Activated T-helper 1 cell treated with Interleukin-2 at 50 U/mL for 16 hours (primary cell): ENCODE measurements at regions not wholly inside any gene's neighbourhood (a gene's known extent, or its start where the extent isn't known, plus 50 kb on each side); places are given as distances from the start of the nearest gene placed in this dataset.
"Not testable (repeated sequence)": the region's sequence is repeated elsewhere in the genome, so short reads cannot be mapped to it uniquely, and the experiment has no call there.

Experiments
- DNase-seq: peaks from one replicate; pipeline ENCODE4 v3.0.0-alpha.2; 2020; ENCODE audit warnings: low read depth

DNA sequence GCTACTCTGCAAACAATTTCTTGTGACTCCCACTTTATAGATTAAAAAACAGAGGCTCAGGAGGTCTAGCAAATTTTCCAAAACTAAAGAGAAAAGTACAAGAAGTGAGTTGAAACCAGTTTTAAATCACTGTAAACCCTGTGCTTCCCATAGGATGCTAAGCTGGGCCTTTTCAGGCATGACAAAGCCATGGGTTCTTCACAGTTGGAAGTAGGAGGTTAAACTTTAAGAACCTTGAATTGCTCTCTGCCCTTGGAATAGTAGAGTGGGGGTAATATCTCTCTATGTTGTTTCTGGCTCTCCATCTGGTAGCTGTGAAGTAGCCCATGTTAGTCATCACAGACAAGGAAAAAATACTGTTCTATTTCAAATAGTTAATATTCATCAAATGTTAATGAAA lies 193.6 kb upstream of the SATB1 start:
- no peak for DNase-seq

DNA sequence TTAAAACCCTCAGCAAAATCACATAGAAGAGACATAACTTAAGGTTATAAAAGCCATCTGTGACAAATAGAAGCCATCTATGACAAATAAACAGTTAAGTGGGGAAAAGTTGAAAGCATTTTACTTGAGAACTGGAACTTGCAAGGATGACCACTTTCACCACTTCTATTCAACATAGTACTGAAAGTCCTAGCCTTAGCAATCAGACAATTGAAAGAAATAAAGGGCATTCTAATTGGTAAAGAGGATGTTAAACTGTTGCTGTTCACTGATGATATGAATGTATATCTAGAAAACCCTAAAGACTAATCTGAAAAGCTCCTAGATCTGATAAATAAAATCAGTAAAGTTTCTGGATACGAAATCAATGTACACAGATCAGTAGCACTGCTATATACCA lies 186.9 kb upstream of the SATB1 start:
- no peak for DNase-seq

DNA sequence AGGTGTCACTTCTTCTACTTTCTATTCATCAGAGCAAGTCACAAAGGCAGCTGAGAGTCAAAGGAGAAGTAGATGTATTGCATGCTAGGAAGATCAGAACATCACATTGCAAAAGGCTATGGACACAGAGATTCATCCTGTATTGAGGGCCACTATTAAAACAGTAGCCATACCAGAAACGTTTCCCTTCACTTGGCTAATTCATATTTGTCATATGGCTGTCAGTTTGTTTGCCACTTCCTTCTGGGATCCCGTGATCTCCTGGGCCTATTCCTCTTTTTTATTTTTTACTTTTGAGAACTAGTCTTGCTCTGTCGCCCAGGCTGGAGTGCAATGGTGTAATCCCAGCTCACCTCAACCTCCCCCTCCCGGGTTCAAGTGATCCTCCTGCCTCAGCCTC lies 184.0 kb upstream of the SATB1 start:
- DNase-seq: no peak

DNA sequence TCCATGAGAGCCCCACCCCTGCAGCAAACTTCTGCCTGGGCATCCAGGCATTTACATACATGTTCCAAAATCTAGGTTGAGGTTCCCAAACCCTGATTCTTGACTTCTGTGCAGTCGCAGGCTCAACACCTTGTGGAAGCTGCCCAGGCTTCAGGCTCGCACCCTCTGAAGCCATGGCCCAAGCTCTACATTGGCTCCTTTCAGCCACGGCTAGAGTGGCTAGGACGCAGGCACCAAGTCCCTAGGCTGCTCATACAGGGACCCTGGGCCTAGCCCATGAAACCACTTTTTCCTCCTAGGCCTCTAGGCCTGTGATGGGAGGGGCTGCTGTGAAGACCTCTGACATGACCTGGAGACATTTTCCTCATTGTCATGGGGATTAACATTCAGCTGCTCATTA lies 172.8 kb upstream of the SATB1 start:
- DNase-seq: no peak

DNA sequence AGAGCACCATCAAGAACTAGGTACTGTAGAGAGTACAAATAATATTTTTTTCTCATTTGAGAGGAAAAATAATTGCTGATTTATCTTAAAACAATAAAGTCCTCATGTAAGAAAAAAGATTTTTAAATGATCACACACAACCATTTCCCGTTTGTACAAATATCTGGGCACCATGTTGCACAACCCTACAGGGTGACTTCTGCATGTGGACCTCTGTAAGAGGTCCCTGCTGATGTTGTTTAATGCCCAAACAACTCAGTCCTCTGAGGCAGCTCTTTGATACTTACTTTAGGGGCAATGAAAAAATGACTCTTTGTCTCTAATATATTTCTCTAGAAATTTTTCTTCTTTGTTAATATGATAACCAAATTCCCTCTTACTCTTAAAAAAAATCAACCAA lies 168.1 kb upstream of the SATB1 start:
- no peak for DNase-seq

DNA sequence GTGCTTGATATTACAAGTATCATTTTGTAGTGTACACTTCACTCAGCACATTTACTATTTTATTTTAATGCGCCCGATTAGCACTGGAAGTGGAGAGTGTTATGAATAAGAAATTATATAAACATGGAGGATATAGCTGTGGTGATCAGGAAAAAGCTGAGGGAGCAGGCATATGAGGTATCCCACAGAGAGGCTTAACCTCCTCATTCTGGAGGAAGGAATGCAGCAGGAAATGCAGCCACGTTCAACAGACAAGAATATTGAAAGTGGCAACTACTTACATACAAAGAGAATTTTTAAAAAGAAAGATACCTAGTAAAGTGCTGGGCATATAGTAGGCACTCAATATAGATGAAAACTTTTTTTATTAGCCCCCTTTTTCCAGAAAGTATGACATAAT lies 166.0 kb upstream of the SATB1 start:
- DNase-seq: no peak

DNA sequence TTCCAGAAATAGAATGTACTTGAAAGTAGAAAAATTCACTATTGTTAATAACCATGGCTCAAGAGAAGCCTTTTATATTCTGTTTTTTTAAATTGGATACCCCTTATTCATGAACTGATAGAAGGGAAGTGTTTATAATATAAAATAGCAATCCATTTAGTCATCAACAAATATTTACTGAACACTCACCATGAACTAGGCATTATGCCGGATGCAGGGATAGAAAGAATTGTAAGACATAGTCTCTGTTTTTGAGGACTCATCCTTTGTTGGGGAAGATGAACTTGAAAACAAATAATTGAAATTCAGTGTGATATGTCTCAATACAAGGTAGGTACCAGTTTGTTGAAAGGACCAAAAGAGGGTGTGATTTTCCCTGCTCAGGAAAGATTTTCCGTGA lies 160.9 kb upstream of the SATB1 start:
- no peak for DNase-seq

DNA sequence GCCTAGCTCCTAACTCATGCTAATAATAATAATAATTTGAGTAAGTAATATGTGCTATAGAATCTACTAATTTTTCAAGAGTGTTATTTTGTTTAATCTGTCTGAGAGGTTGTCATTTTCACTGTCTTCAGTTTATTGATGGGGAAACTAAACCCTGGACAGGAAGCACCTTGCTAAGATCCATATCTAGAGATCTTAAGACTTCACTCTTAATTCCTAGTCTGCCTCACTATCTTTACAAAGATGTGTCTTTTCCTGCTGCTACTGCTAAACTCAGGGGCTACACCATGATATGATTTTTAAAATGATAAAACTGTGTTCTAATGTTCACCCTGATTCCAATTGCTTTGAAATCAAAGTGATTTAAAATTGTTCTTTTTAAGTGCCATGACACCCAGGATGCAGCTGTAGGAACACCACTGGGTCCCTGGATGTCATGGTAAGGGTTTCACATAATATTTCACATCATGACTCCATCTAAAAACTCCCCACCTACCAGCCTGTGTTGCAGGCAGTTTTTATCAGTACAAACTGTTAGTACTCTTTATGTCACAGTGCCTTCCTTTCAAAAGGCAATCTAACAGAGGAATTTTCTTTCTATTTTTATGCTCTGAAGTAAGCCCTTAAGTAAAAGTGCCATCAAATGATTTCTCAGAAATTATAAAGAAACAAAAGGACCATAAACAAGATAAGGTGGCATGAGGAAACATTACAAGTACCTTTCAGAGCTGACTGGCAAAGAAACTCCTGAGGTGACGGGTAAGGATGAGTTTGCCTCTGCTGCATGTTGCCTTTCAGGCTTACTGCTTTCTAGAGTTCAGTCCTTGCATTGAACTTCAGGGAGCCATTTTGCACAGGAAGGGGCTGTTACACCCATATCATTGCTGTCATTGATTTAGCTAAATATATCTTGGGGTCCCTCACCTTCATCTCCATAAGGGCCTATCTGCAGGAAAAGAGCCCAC lies 160.1 kb upstream of the SATB1 start:
- DNase-seq: no peak

DNA sequence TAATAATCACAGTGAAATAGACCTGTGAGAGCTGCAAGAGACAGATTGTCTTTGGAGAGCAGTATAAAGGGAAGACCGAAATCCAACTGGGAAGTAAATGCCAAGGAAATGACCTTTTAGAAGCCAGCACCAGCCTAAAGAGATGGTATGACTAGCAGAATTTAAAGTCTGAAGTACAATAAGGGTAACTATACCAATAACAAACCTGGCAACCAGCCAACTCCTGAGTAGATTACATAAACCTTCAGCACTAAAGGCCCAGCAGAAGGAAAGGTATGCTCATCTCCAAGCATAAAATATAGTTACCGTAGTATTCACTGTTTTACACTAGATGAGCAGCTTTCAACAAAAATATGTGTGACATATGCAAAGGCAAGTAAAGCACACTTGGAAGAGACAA lies 155.1 kb upstream of the SATB1 start:
- DNase-seq: no peak

DNA sequence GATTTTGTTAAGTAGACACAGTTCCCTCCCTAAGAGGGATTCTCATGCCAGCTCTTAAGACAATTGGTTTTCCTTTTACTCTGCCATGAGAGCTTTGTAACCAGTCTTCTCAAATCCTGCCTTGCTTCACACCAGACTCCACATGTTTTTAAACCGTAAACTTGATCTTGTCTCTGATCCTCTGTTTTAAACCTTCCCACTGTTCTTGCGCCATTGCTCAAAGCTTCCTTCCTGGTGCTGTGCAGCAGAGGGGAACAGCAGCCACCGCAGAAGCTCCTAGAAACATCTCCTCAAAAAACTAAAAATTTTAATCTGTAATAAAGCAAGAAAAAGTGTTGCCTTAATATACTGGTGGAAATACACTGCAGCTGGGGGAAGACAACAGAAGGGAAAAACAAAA lies 154.5 kb upstream of the SATB1 start:
- no peak for DNase-seq

DNA sequence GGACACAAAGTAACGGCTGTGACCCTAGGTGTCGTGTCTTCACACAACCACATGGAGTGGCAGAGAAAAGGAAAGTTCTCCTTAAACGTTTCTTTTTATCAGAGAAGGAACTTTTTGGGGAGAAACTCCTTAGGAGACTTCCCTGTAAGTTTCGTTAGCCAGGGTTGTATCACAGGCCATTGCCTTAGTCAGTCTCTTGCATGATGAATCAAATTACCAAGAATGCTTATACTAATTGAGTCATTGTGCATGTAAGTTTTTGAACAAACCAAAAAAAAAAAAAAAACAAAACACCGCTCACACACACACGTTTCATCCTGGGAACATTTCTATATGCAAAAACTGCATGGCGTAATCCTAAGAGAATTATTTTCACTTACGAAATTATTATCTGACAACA lies 150.4 kb upstream of the SATB1 start:
- no peak for DNase-seq

DNA sequence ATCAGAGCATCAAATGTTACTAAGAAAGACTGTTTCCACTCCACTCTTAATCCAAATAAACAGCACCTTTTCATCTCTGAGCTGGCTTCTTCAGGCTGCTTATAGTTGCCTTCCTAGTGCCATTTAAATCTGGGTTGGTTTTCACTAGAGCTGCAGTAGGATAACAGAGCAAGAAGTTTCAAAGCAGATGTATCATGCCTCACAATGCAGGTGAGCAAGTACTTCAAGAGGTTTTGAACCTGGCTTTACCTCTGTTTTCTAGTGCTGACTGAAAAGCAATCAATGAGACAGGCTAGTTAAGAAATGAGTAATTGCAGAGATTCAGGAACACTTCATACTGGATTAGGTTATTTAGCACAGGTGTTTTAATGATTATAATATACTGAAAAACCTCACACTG lies 147.7 kb upstream of the SATB1 start:
- DNase-seq: no peak

DNA sequence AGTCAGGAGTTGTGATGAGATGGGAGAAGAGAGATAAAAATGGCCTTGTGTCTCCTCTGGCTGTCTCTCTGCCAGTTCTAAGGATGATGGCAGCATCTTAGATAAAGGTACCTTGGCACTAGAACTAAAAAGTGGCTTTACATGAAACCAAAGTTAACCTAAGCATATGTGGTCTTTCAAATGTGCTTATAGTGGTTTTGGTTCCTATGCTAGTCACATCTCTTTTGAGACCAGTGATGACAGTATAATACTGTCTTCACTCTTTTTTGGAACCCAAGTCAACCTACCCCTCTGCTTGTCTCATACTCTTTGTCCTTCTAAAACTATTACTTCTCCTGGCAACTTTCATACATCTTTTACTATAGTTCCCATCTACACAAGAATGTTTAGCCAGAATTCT lies 142.2 kb upstream of the SATB1 start:
- DNase-seq: no peak

DNA sequence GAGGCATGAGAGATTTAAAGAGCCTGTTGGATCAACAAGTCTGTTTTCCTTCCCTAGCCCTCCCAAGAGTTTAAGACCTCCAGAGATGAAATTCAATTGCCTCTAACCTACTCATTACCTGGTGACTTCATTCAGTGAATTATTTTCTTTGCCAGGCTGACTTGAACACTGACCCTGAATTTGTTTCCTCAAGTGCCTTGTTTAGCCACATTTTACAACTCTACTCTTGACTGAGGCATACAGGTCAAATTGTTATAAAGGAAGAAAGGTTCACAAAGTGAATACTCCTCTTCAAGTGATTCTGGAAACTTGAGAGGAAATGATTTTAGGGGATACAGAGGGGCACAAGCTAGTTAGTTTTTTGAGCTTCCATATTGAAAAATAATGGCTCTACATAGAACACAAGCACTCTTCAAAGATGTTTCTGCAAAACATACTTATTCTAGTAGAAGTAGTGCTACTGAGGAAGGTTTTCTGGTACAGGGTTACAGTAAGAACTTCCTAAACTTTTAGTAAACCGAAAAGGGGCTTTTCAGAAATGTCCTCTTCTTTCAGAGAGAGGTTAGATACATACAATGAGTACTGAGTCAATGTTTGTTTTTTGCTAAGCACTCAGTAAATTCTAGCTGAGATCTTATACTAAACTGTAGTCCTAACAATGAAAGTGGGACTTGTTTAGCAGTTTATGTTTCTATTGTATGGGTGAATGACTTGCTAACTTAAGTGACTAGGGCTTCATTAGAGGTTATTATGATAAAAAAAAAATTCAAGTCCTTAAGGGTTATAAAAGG lies 137.4 kb upstream of the SATB1 start:
- no peak for DNase-seq

DNA sequence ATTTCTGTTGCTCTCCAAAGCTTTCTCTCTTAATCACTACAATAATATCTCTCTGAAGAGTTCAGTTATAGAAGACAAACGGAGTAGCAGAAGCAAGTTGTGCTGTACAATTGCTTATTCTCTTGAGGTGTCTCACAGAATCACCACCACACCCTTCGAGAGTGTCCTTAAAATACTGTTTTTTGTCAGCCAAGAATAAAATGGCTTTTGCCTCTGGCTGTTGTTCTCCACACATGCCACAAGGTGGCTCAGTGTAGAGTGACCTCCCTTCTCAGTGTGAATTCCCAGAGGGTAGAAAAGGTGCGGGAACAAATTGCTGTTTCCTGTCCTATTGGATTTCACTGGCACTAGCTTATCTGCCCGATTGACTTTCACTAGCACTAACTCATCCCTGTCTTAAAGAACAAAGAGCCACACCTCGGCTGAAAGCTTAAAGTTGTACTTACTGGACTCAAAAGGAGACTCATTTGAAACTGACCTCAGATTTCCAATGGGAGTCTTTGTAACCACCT lies 134.2 kb upstream of the SATB1 start:
- peak; percentile 1 for DNase-seq

DNA sequence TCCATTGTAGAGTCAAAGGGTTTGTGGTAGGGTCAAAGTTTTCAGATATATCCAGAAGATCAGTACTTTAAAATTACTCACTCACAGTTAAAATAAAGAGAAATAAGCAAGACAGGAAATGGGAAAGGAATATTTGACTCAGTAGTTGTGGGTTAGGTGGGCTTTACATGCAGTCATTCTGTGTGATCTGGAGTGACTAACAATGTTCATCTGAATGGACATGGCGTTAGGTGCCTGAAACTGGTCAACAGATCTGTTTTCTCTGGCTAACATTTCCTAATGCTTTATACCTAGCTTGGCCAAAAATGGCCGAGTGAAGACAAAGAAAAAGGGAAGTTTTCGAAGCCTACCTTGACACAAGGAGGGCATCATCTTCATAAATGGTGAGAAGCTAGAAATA lies 133.4 kb upstream of the SATB1 start:
- no peak for DNase-seq

DNA sequence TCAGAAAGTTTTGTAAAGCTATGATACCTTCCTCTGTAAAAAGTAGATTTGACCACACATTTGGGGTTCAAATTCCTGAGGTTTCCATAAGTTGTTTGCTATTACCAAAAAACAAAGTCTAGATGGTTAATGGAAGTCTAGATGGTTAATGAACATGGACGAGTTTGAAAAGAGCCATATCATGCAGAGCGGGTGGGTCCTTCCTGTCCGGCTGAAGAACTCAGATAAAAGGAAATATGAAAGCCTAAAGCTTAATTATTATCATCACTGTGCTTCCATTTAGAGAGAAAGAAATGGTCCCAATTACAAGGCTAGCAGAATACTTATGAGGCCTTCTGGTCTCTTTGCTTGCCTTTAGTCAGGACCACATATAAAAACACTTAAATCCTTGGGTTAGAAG lies 132.1 kb upstream of the SATB1 start:
- DNase-seq: no peak

DNA sequence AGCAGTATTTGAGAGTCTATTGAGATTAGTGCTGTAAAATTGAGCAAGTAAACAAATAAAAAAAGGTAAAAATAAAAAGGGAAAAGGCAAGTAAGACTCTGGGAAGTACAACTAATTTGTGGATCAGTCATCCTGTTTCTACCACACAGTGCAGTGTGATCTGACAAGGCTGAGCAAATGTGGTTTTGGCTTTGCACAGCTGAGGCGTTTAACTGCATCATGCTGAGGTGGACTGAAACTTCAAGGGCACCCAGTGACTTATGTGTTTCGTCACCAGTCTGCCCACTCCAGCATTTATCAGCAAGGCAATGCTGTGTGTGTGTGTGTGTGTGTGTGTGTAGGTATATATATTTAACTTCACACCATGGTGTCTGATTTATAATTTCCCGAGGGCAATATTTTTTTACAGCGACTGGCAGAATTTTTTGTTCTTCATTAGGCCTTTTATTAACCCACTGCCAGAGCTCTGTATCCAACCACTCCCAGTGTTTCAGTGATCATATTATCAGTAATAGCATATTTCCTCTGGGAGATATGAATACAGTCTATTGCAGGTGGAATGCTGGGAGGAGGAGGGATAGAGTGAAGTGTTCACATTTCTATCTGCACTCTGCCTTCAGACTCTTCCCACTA lies 131.5 kb upstream of the SATB1 start:
- DNase-seq: no peak

DNA sequence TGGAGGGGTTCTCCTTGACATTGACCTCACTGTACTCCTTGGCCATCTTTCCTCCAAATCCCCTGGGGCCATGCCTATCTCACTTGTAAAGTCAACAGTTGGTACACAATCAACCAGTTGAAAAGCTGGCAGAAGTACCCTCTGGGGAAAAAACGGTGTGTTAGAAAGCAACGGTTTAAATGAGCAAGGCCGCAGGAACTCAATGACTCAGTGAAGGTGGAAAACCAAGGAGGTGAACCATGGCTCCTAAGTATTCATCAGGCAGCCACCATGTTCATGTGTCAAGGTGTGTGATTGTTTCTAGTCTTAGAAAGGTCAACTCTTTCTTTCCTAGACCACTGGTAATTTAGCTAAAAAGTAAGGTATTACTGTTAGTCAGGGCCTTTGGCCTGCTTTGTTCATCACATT lies 130.9 kb upstream of the SATB1 start:
- no peak for DNase-seq

DNA sequence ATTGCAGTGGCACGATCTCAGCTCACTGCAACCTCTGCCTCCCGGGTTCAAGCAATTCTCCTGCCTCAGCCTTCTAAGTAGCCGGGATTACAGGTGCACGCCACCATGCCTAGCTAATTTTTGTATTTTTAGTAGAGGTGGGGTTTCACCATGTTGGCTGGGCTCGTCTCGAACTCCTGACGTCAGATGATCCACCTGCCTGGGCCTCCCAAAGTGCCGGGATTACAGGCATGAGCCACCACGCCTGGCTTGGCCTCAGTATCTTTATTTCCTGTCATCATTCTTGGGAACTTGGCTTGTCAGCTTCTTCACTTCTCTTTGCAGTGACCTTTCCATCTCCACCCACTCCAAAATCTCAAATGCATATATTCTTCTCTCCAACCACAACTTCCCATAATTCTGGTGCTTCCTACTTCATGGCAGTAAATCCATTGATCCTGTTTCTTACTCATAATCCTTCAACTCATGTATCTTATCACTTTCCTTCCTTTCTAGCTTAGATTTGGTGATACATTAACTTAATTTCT lies 127.5 kb upstream of the SATB1 start:
- DNase-seq: not testable (repeated sequence)

DNA sequence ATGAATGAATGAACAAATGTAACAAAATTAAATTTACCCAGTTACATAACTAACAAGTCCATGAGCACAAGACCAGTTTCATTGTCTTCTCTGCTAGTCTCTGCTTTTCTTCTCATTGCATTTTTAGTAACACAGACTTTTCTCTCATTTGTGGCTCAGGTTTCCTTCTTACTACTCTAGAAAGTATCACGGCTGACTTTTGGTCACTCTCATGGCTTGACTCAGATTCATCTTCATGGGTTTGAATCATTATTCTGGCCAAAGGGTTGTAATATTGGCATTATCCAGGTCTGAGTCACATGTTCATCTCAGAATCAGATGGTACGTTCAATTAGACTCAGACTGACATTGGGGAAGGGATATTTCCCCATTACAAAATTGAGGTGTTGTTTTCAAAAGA lies 121.5 kb upstream of the SATB1 start:
- DNase-seq: no peak

DNA sequence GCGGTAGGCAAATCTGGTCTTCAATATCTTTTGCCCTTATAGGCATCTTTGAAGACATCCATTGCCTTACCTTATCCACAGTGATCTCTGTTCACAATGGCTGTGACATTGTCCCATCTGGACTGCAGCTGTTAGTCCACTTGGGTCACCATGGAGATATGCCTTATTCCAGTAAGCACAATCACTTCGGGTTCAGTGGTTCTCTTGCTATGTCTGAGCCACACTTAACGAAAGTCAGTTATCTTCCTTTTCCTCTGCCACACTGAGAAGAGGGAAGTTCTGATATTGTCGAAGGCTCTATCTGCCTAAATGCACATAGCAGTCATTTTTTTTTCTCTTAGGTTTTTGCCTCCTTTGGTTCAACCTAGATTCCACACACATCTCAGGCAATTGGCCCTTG lies 119.0 kb upstream of the SATB1 start:
- no peak for DNase-seq
